GM12878 (cell line): ENCODE measurements at regions not wholly inside any gene's neighbourhood (a gene's known extent, or its start where the extent isn't known, plus 50 kb on each side); places are given as distances from the start of the nearest gene placed in this dataset.

ENCODE experiments used
- ATAC-seq: fragments of 200-7000 bp; cut with Tn5 transposase; 3 replicates; pipeline ENCODE4 v1.9.1; 2020; ENCODE audit warnings: mild to moderate bottlenecking, moderate library complexity
- BruUV-seq: library from RNA; stranded (reverse); fragments of 400-500 nt; replicated peaks from 2 replicates; lab custom pipeline; 2021; lab: Mats Ljungman, UMichigan
- CTCF ChIA-PET: fragments of 300-600 bp; sonication (Branson Sonifier 250); formaldehyde crosslinking; extraction: SDS; loops from one replicate; lab custom pipeline; 2021; ENCODE audit warnings: inconsistent platforms; lab: Yijun Ruan, JAX
- POLR2A ChIA-PET: fragments of 350-600 bp; formaldehyde crosslinking; extraction: SDS; loops from one replicate; lab custom pipeline; 2021; ENCODE audit warnings: inconsistent platforms; lab: Charles Lee
- RAD21 ChIA-PET: fragments of 300-600 bp; sonication (Branson Sonifier 250); formaldehyde crosslinking; loops from one replicate; lab custom pipeline; 2023; ENCODE audit warnings: antibody characterized with exemption; ENCODE audit not compliant: unreplicated experiment; lab: Charles Lee
- SMC1A ChIA-PET: fragments of 300-600 bp; sonication (Branson Sonifier 250); formaldehyde crosslinking; loops from one replicate; lab custom pipeline; 2023; ENCODE audit not compliant: unreplicated experiment, uncharacterized antibody; lab: Charles Lee
- DNase-seq: peaks from one replicate; pipeline ENCODE4 v3.0.0-alpha.2; 2011; ENCODE audit warnings: low read depth, low spot score
- FAIRE-seq: peaks from 3 replicates; lab custom pipeline; 2011; peaks lifted over from hg19 to GRCh38; lab: Jason Lieb, UNC
- H2AFZ ChIP-seq: 2 replicates; pipeline ENCODE4 v1.6.0; 2011; ENCODE audit warnings: low read depth, low read length, control low read depth; ENCODE audit not compliant: control insufficient read depth
- H3K27ac ChIP-seq: 2 replicates; pipeline ENCODE4 v1.5.1; 2011; ENCODE audit warnings: control low read depth; ENCODE audit not compliant: control insufficient read depth, insufficient read depth
- H3K27me3 ChIP-seq, 2 experiments: replicated peaks in 1 of 2; 2 replicates each; pipeline versions ENCODE4 v1.6.0 to v1.6.1; 2011; ENCODE audit warnings: low read length in 1 of 2; ENCODE audit not compliant: control insufficient read depth in 2 of 2, insufficient read depth in 2 of 2
- H3K36me3 ChIP-seq, 2 experiments: 2 replicates each; pipeline ENCODE4 v1.5.1; 2011; ENCODE audit warnings: low read length in 1 of 2; ENCODE audit not compliant: control insufficient read depth in 2 of 2, insufficient read depth in 2 of 2
- H3K4me1 ChIP-seq: 2 replicates; pipeline ENCODE4 v1.6.1; 2011; ENCODE audit warnings: mild to moderate bottlenecking, low read length, moderate library complexity, mixed read lengths; ENCODE audit not compliant: control insufficient read depth, insufficient read depth
- H3K4me2 ChIP-seq: 2 replicates; pipeline ENCODE4 v1.6.0; 2011; ENCODE audit warnings: control low read depth; ENCODE audit not compliant: control insufficient read depth, insufficient read depth
- H3K4me3 ChIP-seq: fragments of 200-600 bp; sonication (generic); 2 replicates; pipeline ENCODE4 v1.5.1; 2016
- H3K79me2 ChIP-seq: 2 replicates; pipeline ENCODE4 v1.6.0; 2011; ENCODE audit warnings: low read length; ENCODE audit not compliant: control insufficient read depth, insufficient read depth
- H3K9ac ChIP-seq: 2 replicates; pipeline ENCODE4 v1.8.0; 2011; ENCODE audit warnings: low read length, control low read depth, mixed read lengths; ENCODE audit not compliant: control insufficient read depth, insufficient read depth
- H3K9me3 ChIP-seq: replicated peaks from 3 replicates; pipeline ENCODE4 v1.5.1; 2011; ENCODE audit warnings: mild to moderate bottlenecking, low read length; ENCODE audit not compliant: control insufficient read depth, insufficient read depth
- H4K20me1 ChIP-seq: 2 replicates; pipeline ENCODE4 v1.6.0; 2011; ENCODE audit not compliant: control insufficient read depth, insufficient read depth
- CBFB ChIP-seq: IDR thresholded peaks from 2 replicates; pipeline ENCODE4 v1.6.1; 2016; ENCODE audit warnings: antibody characterized with exemption, low read depth
- CHD2 ChIP-seq: IDR thresholded peaks from 2 replicates; pipeline ENCODE4 v1.6.1; 2011; ENCODE audit warnings: low read depth, low read length, improper control_type of control experiment, borderline replicate concordance
- CREB1 ChIP-seq: IDR thresholded peaks from 2 replicates; pipeline ENCODE4 v1.6.1; 2012; ENCODE audit warnings: low read depth, mild to moderate bottlenecking, inconsistent platforms
- EED ChIP-seq: sonication (generic); IDR thresholded peaks from 2 replicates; pipeline ENCODE4 v1.6.1; 2016; ENCODE audit warnings: antibody characterized with exemption, low read depth
- ETV6 ChIP-seq, 2 experiments: fragments of 450-650 bp in 1 of 2; IDR thresholded peaks in 1 of 2; conservative IDR thresholded peaks in 1 of 2; 2 replicates each; pipeline ENCODE4 v1.6.1; 2014; ENCODE audit warnings: antibody characterized with exemption in 1 of 2, borderline replicate concordance in 1 of 2, low read depth in 1 of 2, mild to moderate bottlenecking in 1 of 2, moderate library complexity in 1 of 2
- HDAC6 ChIP-seq: fragments of 200-600 bp; sonication (generic); IDR thresholded peaks from one replicate; pipeline ENCODE4 v1.8.0; 2017; ENCODE audit warnings: antibody characterized with exemption; ENCODE audit not compliant: unreplicated experiment
- KLF5 ChIP-seq: fragments of 450-650 bp; IDR thresholded peaks from 2 replicates; pipeline ENCODE4 v1.6.1; 2014; ENCODE audit warnings: mild to moderate bottlenecking; ENCODE audit not compliant: partially characterized antibody
- PAX8 ChIP-seq: fragments of 450-650 bp; IDR thresholded peaks from 2 replicates; pipeline ENCODE4 v1.6.1; 2017; ENCODE audit warnings: mild to moderate bottlenecking, moderate library complexity
- RAD21 ChIP-seq: IDR thresholded peaks from 2 replicates; pipeline ENCODE4 v1.6.1; 2011; ENCODE audit warnings: mild to moderate bottlenecking, low read depth, low read length, moderate library complexity; ENCODE audit not compliant: insufficient read depth
- RB1 ChIP-seq: fragments of 450-650 bp; formaldehyde crosslinking; IDR thresholded peaks from 2 replicates; pipeline ENCODE4 v1.6.1; 2017; ENCODE audit warnings: mild to moderate bottlenecking, borderline replicate concordance
- RFX5 ChIP-seq: IDR thresholded peaks from 2 replicates; pipeline ENCODE4 v1.6.1; 2011; ENCODE audit warnings: low read depth, low read length, improper control_type of control experiment
- SMARCA5 ChIP-seq: fragments of 450-650 bp; IDR thresholded peaks from 2 replicates; pipeline ENCODE4 v1.6.1; 2017; ENCODE audit warnings: mild to moderate bottlenecking
- SREBF1 ChIP-seq: IDR thresholded peaks from 2 replicates; pipeline ENCODE4 v1.6.1; 2012; ENCODE audit warnings: mild to moderate bottlenecking, low read length
- SUPT20H ChIP-seq: IDR thresholded peaks from 2 replicates; pipeline ENCODE4 v1.6.1; 2011; ENCODE audit warnings: low read depth, mild to moderate bottlenecking, low read length, moderate library complexity, borderline replicate concordance; ENCODE audit not compliant: control insufficient read depth
- TAF1 ChIP-seq: IDR thresholded peaks from 2 replicates; pipeline ENCODE4 v1.6.1; 2011; ENCODE audit warnings: mild to moderate bottlenecking, low read depth, low read length, borderline replicate concordance
- TARDBP ChIP-seq: IDR thresholded peaks from 2 replicates; pipeline ENCODE4 v1.6.1; 2016; ENCODE audit warnings: borderline replicate concordance
- YBX1 ChIP-seq: fragments of 450-650 bp; IDR thresholded peaks from 2 replicates; pipeline ENCODE4 v1.6.1; 2016; ENCODE audit warnings: antibody characterized with exemption
- ZNF687 ChIP-seq: fragments of 450-650 bp; IDR thresholded peaks from 2 replicates; pipeline ENCODE4 v1.6.1; 2017; ENCODE audit warnings: mild to moderate bottlenecking, moderate library complexity
- WGBS: methylation state at CpG from one replicate; pipeline ENCODE4 v1.1.6; 2016; ENCODE audit warnings: low lambda C conversion rate; ENCODE audit not compliant: insufficient replicate concordance, insufficient coverage; ENCODE audit errors: missing lambda C conversion rate; 5-methylcytosine and 5-hydroxymethylcytosine counted together
- in situ Hi-C: fragments of 300-500 bp; cut with MboI; formaldehyde crosslinking; loops from 9 replicates; pipeline ENCODE4 v1.14.3; 2018; ENCODE audit warnings: mixed read lengths
- intact Hi-C: fragments of 100-400 bp; cut with micrococcal nuclease; formaldehyde crosslinking; loops from one replicate; pipeline ENCODE4 v1.14.2; 2022; ENCODE audit not compliant: unreplicated experiment
- TF ChIP-seq, protein P1 (sequence below): IDR thresholded peaks from 2 replicates; pipeline ENCODE4 v1.6.1; 2012; ENCODE audit warnings: low read length, inconsistent platforms

DNA sequence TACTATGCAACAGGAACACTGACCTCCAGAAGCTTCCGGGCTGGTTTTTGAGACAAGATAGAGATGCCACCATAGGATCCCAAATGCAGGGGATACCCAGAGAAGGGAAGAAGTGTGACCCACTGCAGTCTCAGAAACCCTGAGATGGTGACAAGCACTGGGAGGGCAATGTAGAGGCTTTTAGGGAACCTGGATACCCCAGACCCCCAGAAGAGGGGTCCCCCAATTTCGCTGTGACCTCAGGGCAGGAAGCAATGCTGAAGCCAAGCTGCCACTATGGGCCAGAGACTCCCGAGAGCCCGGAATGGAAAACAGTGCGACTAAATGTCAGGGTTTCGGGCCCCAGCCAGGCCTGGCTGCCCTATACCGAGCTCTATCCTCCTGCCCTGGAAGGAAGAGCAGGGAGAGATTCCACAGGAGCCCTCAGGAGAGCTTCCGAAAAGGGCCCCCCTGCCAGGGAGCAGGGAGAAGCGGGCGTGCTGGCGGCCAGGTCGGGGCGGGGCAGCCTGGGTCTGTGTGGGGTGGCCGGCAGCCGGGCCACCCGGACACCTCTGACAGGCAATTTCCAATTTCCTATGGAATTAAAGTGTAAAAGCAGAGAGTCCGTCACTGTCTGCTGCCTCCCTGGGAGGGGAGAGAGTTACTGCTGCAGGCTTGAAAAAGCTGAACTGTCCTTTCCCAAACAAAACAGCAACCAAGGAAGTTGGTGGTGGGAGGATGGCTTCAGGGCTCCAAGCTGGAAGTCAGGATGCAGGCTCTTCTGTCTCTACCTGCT is 154.2 kb downstream of the FGF18 start:
- no peaks in the 10 kb centered on the region for H3K9me3 ChIP-seq
- ChIA-PET SMC1A (interaction anchor here (0.9 kb wide), 1 partner anchor 8 kb away, joined by 3 read pairs; no protein-coding TSS in a partner anchor), POLR2A (no interaction called here), RAD21 (no interaction called here), CTCF (no interaction called here)
- H3K36me3 ChIP-seq: no peaks in the 10 kb centered on the region
- 59% methylated on average over 17 of the region's 17 CpGs for WGBS
- no peak overlapping the region for H3K4me3 ChIP-seq
- H3K27me3 ChIP-seq: no peaks in the 10 kb centered on the region; a peak in 1 of 4 replicates
- intact Hi-C loops: no loop called here
- DNase-seq (no peak), ATAC-seq (no peak), FAIRE-seq (no peak)
- no peaks in the 10 kb centered on the region for H3K4me1 ChIP-seq
- no peaks in the 10 kb centered on the region for H3K79me2 ChIP-seq
- H3K27ac ChIP-seq: no peak overlapping the region
- no peaks in the 10 kb centered on the region for H4K20me1 ChIP-seq
- H3K9ac ChIP-seq: no peak overlapping the region
- H3K4me2 ChIP-seq: no peak overlapping the region
- BruUV-seq: no TSS peak
- in situ Hi-C loops: no loop called here
- H2AFZ ChIP-seq: no peak overlapping the region
- TF ChIP-seq SMARCA5 (no peak), SUPT20H (no peak), CREB1 (no peak), TAF1 (no peak), CBFB (no peak), ZNF687 (no peak), RAD21 (no peak), PAX8 (no peak), RB1 (no peak), TARDBP (no peak), ETV6 (conservative IDR thresholded peaks at IDR 0.05 in 1 of 2, IDR thresholded peaks at IDR 0.05 in 1 of 2; ENCODE audit: borderline replicate concordance in 1 of 2, low read depth in 1 of 2) (no peak), CHD2 (no peak), KLF5 (no peak), YBX1 (no peak), SREBF1 (no peak), RFX5 (no peak), HDAC6 (no peak), EED (no peak)
- TF ChIP-seq, protein P1, sequence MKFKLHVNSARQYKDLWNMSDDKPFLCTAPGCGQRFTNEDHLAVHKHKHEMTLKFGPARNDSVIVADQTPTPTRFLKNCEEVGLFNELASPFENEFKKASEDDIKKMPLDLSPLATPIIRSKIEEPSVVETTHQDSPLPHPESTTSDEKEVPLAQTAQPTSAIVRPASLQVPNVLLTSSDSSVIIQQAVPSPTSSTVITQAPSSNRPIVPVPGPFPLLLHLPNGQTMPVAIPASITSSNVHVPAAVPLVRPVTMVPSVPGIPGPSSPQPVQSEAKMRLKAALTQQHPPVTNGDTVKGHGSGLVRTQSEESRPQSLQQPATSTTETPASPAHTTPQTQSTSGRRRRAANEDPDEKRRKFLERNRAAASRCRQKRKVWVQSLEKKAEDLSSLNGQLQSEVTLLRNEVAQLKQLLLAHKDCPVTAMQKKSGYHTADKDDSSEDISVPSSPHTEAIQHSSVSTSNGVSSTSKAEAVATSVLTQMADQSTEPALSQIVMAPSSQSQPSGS: no peak
